Bronchial epithelial cell (primary cell): ENCODE measurements at regions not wholly inside any gene's neighbourhood (a gene's known extent, or its start where the extent isn't known, plus 50 kb on each side); places are given as distances from the start of the nearest gene placed in this dataset.

Experiments
- DNase-seq: peaks from one replicate; pipeline ENCODE4 v3.0.0-alpha.2; 2010; ENCODE audit warnings: low read depth
- FAIRE-seq: peaks from 2 replicates; lab custom pipeline; 2011; peaks lifted over from hg19 to GRCh38; lab: Jason Lieb, UNC
- H3K27me3 ChIP-seq: 2 replicates; pipeline ENCODE4 v1.5.1; 2011; ENCODE audit warnings: low read length; ENCODE audit not compliant: control insufficient read depth, insufficient read depth
- H3K36me3 ChIP-seq: 2 replicates; pipeline ENCODE4 v1.5.1; 2011; ENCODE audit warnings: low read length; ENCODE audit not compliant: control insufficient read depth, insufficient read depth
- H3K4me3 ChIP-seq: 2 replicates; pipeline ENCODE4 v1.5.1; 2011; ENCODE audit warnings: mild to moderate bottlenecking, low read depth, low read length, control low read depth
- TF ChIP-seq, protein P1 (sequence below): IDR thresholded peaks from 2 replicates; pipeline ENCODE4 v1.5.1; 2011; ENCODE audit warnings: mild to moderate bottlenecking, moderate library complexity, low read length, control low read depth, inconsistent platforms; ENCODE audit not compliant: insufficient read depth, severe bottlenecking

DNA sequence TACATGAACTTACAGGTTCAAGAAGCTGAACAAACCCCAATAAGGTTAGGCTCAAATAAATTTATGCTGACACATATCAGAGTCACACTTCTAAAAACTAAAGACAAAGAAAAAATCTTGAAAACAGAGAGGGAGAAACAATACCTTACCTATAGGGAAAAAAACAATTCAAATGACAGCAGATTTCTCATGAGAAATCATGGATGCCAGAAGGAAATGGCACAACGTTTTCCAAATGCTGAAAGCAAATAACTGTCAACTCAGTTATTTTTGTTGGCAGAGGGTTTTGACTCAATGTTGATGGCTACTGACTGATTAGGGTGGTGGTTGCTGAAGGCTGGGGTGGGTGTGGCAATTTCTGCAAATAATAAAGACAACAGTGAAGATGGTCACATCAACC, 239.4 kb downstream of the ARHGAP12 start:
- Histone ChIP-seq H3K27me3 (no peaks in the 10 kb centered on the region), H3K4me3 (no peak overlapping the region), H3K36me3 (no peaks in the 10 kb centered on the region)
- TF ChIP-seq, protein P1, sequence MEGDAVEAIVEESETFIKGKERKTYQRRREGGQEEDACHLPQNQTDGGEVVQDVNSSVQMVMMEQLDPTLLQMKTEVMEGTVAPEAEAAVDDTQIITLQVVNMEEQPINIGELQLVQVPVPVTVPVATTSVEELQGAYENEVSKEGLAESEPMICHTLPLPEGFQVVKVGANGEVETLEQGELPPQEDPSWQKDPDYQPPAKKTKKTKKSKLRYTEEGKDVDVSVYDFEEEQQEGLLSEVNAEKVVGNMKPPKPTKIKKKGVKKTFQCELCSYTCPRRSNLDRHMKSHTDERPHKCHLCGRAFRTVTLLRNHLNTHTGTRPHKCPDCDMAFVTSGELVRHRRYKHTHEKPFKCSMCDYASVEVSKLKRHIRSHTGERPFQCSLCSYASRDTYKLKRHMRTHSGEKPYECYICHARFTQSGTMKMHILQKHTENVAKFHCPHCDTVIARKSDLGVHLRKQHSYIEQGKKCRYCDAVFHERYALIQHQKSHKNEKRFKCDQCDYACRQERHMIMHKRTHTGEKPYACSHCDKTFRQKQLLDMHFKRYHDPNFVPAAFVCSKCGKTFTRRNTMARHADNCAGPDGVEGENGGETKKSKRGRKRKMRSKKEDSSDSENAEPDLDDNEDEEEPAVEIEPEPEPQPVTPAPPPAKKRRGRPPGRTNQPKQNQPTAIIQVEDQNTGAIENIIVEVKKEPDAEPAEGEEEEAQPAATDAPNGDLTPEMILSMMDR = no peak
- FAIRE-seq (no peak), DNase-seq (no peak)

GRCh38 chr10:31687663-31688482, 240.8 kb downstream of the ARHGAP12 start:
- Histone ChIP-seq H3K4me3 (no peak overlapping the region), H3K36me3 (no peaks in the 10 kb centered on the region), H3K27me3 (no peaks in the 10 kb centered on the region)
- FAIRE-seq (no peak), DNase-seq (no peak)
- TF ChIP-seq, protein P1 = no peak

GRCh38 chr10:31686599-31686998, 242.0 kb downstream of the ARHGAP12 start:
- no peaks in the 10 kb centered on the region for H3K36me3 ChIP-seq
- FAIRE-seq = no peak
- H3K27me3 ChIP-seq = no peaks in the 10 kb centered on the region
- H3K4me3 ChIP-seq = no peak overlapping the region
- TF ChIP-seq, protein P1 = no peak
- no peak for DNase-seq

GRCh38 chr10:31683682-31684081, 244.9 kb downstream of the ARHGAP12 start:
- DNase-seq (no peak), FAIRE-seq (no peak)
- no peaks in the 10 kb centered on the region for H3K27me3 ChIP-seq
- TF ChIP-seq, protein P1 = no peak
- H3K36me3 ChIP-seq = no peaks in the 10 kb centered on the region
- H3K4me3 ChIP-seq = no peak overlapping the region

DNA sequence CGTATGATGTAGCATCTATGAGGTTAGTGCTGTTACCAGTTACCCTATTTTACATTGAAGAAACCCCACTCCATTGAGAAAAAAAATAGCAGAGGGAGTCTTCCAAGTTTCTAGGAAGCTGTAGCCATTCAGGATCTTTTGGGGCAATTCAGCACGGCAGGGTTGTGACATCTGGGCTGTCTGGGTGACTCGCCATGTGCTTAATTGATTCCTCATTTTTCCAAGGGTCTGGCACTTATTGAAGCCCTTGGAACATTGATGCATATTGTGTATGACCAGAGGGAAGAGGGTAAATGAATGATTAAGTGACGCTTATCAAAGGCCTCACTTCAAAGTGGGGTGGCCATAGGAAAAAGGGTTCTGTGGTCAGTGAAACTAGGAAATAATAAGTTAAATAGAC, 248.7 kb downstream of the ARHGAP12 start:
- no peaks in the 10 kb centered on the region for H3K36me3 ChIP-seq
- FAIRE-seq = no peak
- DNase-seq = no peak
- no peak overlapping the region for H3K4me3 ChIP-seq
- TF ChIP-seq, protein P1 = no peak
- no peaks in the 10 kb centered on the region for H3K27me3 ChIP-seq
